Adrenal gland (tissue), 9 donors: ENCODE measurements at regions not wholly inside any gene's neighbourhood (a gene's known extent, or its start where the extent isn't known, plus 50 kb on each side); places are given as distances from the start of the nearest gene placed in this dataset.

Experiments
- DNase-seq, 7 donors: peaks; one replicate each; pipeline ENCODE4 v3.0.0-alpha.2; 2019 to 2020
- H3K27ac ChIP-seq, 5 donors: fragments of 200-600 bp; sonication (generic) in 4 of 5; 1 replicate in 3 of 5; 2 replicates in 2 of 5; pipeline versions ENCODE4 v1.5.1 to v1.8.0; 2016 to 2020; ENCODE audit warnings: mild to moderate bottlenecking in 1 of 5
- H3K27me3 ChIP-seq: fragments of 200-600 bp; 2 replicates; pipeline ENCODE4 v1.8.0; 2021
- H3K36me3 ChIP-seq, 2 donors: fragments of 200-600 bp; replicated peaks in 1 of 2; 1 replicate in 1 of 2; 2 replicates in 1 of 2; pipeline versions ENCODE4 v1.5.1 to v1.8.0; 2018 to 2022
- H3K4me1 ChIP-seq, 2 donors: fragments of 200-600 bp; replicated peaks in 1 of 2; 1 replicate in 1 of 2; 2 replicates in 1 of 2; pipeline versions ENCODE4 v1.5.1 to v1.8.0; 2018 to 2021
- H3K4me3 ChIP-seq, 4 donors: fragments of 200-600 bp; sonication (generic) in 3 of 4; one replicate each; pipeline ENCODE4 v1.5.1; 2016 to 2018
- H3K9me3 ChIP-seq, 3 donors: fragments of 200-600 bp; sonication (generic) in 1 of 3; replicated peaks in 1 of 3; 1 replicate in 2 of 3; 2 replicates in 1 of 3; pipeline versions ENCODE4 v1.5.1 to v1.8.0; 2016 to 2021
- POLR2A ChIP-seq, 2 donors: fragments of 450-650 bp; IDR thresholded peaks; one replicate each; pipeline ENCODE4 v1.6.1; 2017; ENCODE audit warnings: antibody characterized with exemption in 2 of 2, mild to moderate bottlenecking in 2 of 2, moderate library complexity in 1 of 2
- WGBS, 4 donors: extraction: QIAGEN DNeasy Blood & Tissue Kit in 2 of 4; methylation state at CpG; one replicate each; pipeline versions ENCODE4 v1.1.5 to v1.1.7; 2013 to 2017; 5-methylcytosine and 5-hydroxymethylcytosine counted together
- intact Hi-C, 2 donors: fragments of 100-400 bp; cut with DNase I; formaldehyde crosslinking; loops; one replicate each; pipeline versions ENCODE4 v1.14.1 to v1.15.0; 2022 to 2023
- TF ChIP-seq, protein P1 (sequence below), 6 experiments: fragments of 450-650 bp in 4 of 6; fragments of 200-600 bp in 2 of 6; sonication (generic) in 1 of 6; IDR thresholded peaks; 1 replicate in 5 of 6; 2 replicates in 1 of 6; pipeline versions ENCODE4 v1.5.1 to v1.8.0; 2016 to 2021; ENCODE audit warnings: antibody characterized with exemption in 6 of 6, mild to moderate bottlenecking in 2 of 6, moderate library complexity in 1 of 6
- donor health status: healthy with polysubstance abuse.
- donor health status: Bipolar disorder and iron deficiency.
- donor health status: DM: yes; HTN: yes; CAD: no.
- donor health status: DM: no; HTN: no; CAD: no.
- donor health status: DM: no; HTN: no; CAD: no.

DNA sequence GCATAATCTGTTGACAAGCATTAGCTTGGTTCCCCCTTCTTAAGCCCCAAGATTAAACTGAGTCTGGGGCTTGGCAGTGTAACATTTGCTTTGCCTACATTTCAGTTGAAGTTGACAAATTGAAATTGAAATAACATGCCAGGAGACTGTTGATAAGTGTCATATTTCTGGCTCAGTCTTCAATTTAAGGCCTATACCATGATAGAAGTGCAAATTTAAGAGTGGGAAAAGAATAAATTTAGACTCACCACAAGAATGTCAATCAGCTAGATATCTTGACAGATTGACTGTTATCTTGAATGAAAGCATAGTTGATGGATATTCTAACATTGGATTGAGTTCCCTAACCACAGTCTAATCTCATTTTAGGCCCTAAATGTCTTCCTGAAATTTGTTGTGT, 117.6 kb downstream of the MAGEB17 start:
- TF ChIP-seq POLR2A (IDR thresholded peaks at IDR 0.05) = no peak
- TF ChIP-seq, protein P1, sequence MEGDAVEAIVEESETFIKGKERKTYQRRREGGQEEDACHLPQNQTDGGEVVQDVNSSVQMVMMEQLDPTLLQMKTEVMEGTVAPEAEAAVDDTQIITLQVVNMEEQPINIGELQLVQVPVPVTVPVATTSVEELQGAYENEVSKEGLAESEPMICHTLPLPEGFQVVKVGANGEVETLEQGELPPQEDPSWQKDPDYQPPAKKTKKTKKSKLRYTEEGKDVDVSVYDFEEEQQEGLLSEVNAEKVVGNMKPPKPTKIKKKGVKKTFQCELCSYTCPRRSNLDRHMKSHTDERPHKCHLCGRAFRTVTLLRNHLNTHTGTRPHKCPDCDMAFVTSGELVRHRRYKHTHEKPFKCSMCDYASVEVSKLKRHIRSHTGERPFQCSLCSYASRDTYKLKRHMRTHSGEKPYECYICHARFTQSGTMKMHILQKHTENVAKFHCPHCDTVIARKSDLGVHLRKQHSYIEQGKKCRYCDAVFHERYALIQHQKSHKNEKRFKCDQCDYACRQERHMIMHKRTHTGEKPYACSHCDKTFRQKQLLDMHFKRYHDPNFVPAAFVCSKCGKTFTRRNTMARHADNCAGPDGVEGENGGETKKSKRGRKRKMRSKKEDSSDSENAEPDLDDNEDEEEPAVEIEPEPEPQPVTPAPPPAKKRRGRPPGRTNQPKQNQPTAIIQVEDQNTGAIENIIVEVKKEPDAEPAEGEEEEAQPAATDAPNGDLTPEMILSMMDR (IDR thresholded peaks at IDR 0.05) = no peak
- Histone ChIP-seq H3K4me1 (no peaks in the 10 kb centered on the region), H3K36me3 (no peaks in the 10 kb centered on the region), H3K4me3 (no peak overlapping the region), H3K27ac (no peak overlapping the region), H3K27me3 (peaks cover 6% of the 10 kb centered on the region), H3K9me3 (no peaks in the 10 kb centered on the region)
- no peak for DNase-seq
- intact Hi-C loops = no loop called here

DNA sequence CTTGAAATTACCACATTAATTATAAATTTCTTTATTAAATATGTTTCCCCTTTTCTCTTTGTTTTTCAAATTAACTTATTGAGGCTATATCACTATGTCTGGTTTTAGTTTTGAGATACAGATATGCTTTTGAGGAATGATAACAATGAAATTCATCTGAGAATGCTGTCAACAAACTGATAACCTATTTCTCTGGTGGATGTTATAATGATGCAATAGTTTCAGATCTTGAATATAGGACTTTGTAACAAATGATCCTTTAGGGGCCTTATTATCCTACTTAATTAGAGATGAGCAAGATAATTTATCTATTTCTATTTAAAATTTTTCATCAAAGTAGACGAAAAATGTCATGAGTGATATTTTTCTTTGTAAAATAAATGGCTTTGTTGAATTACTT, 123.7 kb downstream of the MAGEB17 start:
- Histone ChIP-seq H3K27ac (no peak overlapping the region), H3K4me3 (no peak overlapping the region), H3K4me1 (no peaks in the 10 kb centered on the region), H3K9me3 (no peaks in the 10 kb centered on the region), H3K36me3 (no peaks in the 10 kb centered on the region), H3K27me3 (peaks cover 6% of the 10 kb centered on the region)
- WGBS, 4 donors = 56 to 72% (median 62%) methylated on average over 1 of the region's 1 CpG
- intact Hi-C loops = no loop called here
- TF ChIP-seq, protein P1 (IDR thresholded peaks at IDR 0.05) = no peak
- no peak for TF ChIP-seq POLR2A (IDR thresholded peaks at IDR 0.05)
- DNase-seq = no peak

DNA sequence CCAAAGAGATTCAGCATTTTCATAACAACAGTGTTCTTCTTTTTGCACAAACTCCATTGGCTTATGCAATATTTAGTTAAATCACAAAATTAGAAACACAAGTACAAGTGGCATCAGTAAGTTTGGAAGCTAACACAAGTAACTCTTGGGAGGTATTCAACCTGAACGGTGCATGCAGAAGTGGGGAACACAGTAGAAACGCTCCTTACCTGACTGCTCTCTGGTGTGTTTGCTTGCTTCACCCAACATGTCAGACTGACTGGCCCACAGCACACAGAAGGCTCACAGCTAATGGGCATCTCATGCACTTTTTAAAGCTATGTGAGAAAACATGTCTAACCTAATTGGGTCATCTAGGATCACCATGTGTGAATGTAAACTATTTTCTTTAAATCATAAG, 133.6 kb downstream of the MAGEB17 start:
- intact Hi-C loops = no loop called here
- Histone ChIP-seq H3K9me3 (no peaks in the 10 kb centered on the region), H3K4me3 (no peak overlapping the region), H3K27me3 (peaks cover 7% of the 10 kb centered on the region), H3K36me3 (no peaks in the 10 kb centered on the region), H3K4me1 (no peaks in the 10 kb centered on the region), H3K27ac (no peak overlapping the region)
- no peak for DNase-seq
- TF ChIP-seq, protein P1 (IDR thresholded peaks at IDR 0.05) = no peak
- TF ChIP-seq POLR2A (IDR thresholded peaks at IDR 0.05) = no peak
- 79 to 85% (median 84%) methylated on average over 2 of the region's 2 CpGs; no CpG with 5 or more reads in 1 of the 4 donors for WGBS, 4 donors

DNA sequence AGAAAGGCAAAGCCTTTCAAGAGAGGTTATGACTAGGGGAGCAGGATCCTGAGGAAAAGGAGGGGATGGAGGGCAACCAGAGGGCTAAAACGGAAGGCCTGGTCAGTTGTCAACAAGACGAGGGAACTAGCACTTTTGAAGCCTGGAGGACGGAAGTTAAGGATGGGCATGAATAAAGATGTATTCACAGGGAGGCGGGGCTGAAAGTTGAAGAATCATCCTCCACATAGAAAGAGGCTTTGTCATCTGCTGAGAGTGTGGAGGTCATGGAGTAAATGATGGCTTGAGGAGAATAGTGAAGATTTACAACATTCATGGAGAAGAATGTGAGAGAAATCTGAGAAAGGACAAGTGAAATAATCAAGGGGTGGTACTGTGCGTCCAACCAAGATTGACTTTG, 137.5 kb downstream of the MAGEB17 start:
- no peak for DNase-seq
- Histone ChIP-seq H3K36me3 (no peaks in the 10 kb centered on the region), H3K9me3 (no peaks in the 10 kb centered on the region), H3K27ac (no peak overlapping the region), H3K4me3 (no peak overlapping the region), H3K27me3 (peaks cover 6% of the 10 kb centered on the region), H3K4me1 (no peaks in the 10 kb centered on the region)
- TF ChIP-seq POLR2A (IDR thresholded peaks at IDR 0.05) = no peak
- TF ChIP-seq, protein P1 (IDR thresholded peaks at IDR 0.05) = no peak
- intact Hi-C loops = no loop called here
- 61 to 84% (median 75%) methylated on average over 5 of the region's 5 CpGs for WGBS, 4 donors
